ENCODE measurements at regions not wholly inside any gene's neighbourhood (a gene's known extent, or its start where the extent isn't known, plus 50 kb on each side); places are given as distances from the start of the nearest gene placed in this dataset.

GRCh38 chr1:193988885-193989284 is 802.5 kb upstream of the B3GALT2 start:
- H4K20me1 ChIP-seq (ENCODE audit: insufficient read depth, low read length, poor library complexity, severe bottlenecking) = no peaks in the 10 kb centered on the region

GRCh38 chr1:193979219-193979618 is 792.8 kb upstream of the B3GALT2 start:
- no peak for TF ChIP-seq EZH2phosphoT487 (IDR thresholded peaks at IDR 0.05; ENCODE audit: borderline replicate concordance)
- TF ChIP-seq CTCF (conservative IDR thresholded peaks at IDR 0.05; ENCODE audit: low read length) = no peak
- H2AFZ ChIP-seq (ENCODE audit: low read length) = no peak overlapping the region
- H4K20me1 ChIP-seq (ENCODE audit: insufficient read depth, low read length, poor library complexity, severe bottlenecking) = no peaks in the 10 kb centered on the region
- H3K9me2 ChIP-seq (replicated peaks; ENCODE audit: low read depth, low read length) = no peaks in the 10 kb centered on the region
- H3K4me1 ChIP-seq (ENCODE audit: insufficient read depth, low read length, poor library complexity, severe bottlenecking) = no peaks in the 10 kb centered on the region
- no peaks in the 10 kb centered on the region for H3K27me3 ChIP-seq (ENCODE audit: insufficient read depth, low read length, poor library complexity, severe bottlenecking)
- no peaks in the 10 kb centered on the region for H3F3A ChIP-seq (ENCODE audit: low read depth)
- H3K9me3 ChIP-seq (ENCODE audit: insufficient read depth, low read depth, low read length) = no peaks in the 10 kb centered on the region
- H3K4me2 ChIP-seq (ENCODE audit: low read depth, low read length, poor library complexity, severe bottlenecking) = no peak overlapping the region
- H3K79me2 ChIP-seq (ENCODE audit: insufficient read depth, low read length) = no peaks in the 10 kb centered on the region
- H3K36me3 ChIP-seq (ENCODE audit: insufficient read depth, low read length) = no peaks in the 10 kb centered on the region
- no peak overlapping the region for H3K4me3 ChIP-seq (ENCODE audit: low read length, poor library complexity, severe bottlenecking)
- no peak overlapping the region for H3K9ac ChIP-seq (ENCODE audit: low read depth, low read length, poor library complexity, severe bottlenecking)

More at GRCh38 chr1:193988885-193989284, 802.5 kb upstream of the B3GALT2 start:
- H3K27me3 ChIP-seq (ENCODE audit: insufficient read depth, low read length, poor library complexity, severe bottlenecking) = no peaks in the 10 kb centered on the region
- H3K79me2 ChIP-seq (ENCODE audit: insufficient read depth, low read length) = no peaks in the 10 kb centered on the region
- H3K36me3 ChIP-seq (ENCODE audit: insufficient read depth, low read length) = no peaks in the 10 kb centered on the region
- no peaks in the 10 kb centered on the region for H3K4me1 ChIP-seq (ENCODE audit: insufficient read depth, low read length, poor library complexity, severe bottlenecking)
- H3F3A ChIP-seq (ENCODE audit: low read depth) = no peaks in the 10 kb centered on the region
- no peak overlapping the region for H3K4me2 ChIP-seq (ENCODE audit: low read depth, low read length, poor library complexity, severe bottlenecking)
- H3K4me3 ChIP-seq (ENCODE audit: low read length, poor library complexity, severe bottlenecking) = no peak overlapping the region
- no peak overlapping the region for H3K9ac ChIP-seq (ENCODE audit: low read depth, low read length, poor library complexity, severe bottlenecking)
- no peaks in the 10 kb centered on the region for H3K9me2 ChIP-seq (replicated peaks; ENCODE audit: low read depth, low read length)
- TF ChIP-seq EZH2phosphoT487 (IDR thresholded peaks at IDR 0.05; ENCODE audit: borderline replicate concordance) (no peak), CTCF (conservative IDR thresholded peaks at IDR 0.05; ENCODE audit: low read length) (no peak)
- no peak overlapping the region for H2AFZ ChIP-seq (ENCODE audit: low read length)
- peaks cover 8% of the 10 kb centered on the region; the same call in 1 of the 2 replicates for H3K9me3 ChIP-seq (ENCODE audit: insufficient read depth, low read depth, low read length)

- no peaks in the 10 kb centered on the region for H3F3A ChIP-seq (ENCODE audit: low read depth)
- H3K27me3 ChIP-seq (ENCODE audit: insufficient read depth, low read length, poor library complexity, severe bottlenecking) = no peaks in the 10 kb centered on the region
- H2AFZ ChIP-seq (ENCODE audit: low read length) = no peak overlapping the region
- no peaks in the 10 kb centered on the region for H3K4me1 ChIP-seq (ENCODE audit: insufficient read depth, low read length, poor library complexity, severe bottlenecking)
- no peak overlapping the region for H3K9ac ChIP-seq (ENCODE audit: low read depth, low read length, poor library complexity, severe bottlenecking)
- no peaks in the 10 kb centered on the region for H3K36me3 ChIP-seq (ENCODE audit: insufficient read depth, low read length)
- H3K9me2 ChIP-seq (replicated peaks; ENCODE audit: low read depth, low read length) = no peaks in the 10 kb centered on the region; the same call in 1 of the 2 replicates
- H3K4me3 ChIP-seq (ENCODE audit: low read length, poor library complexity, severe bottlenecking) = no peak overlapping the region
- H3K4me2 ChIP-seq (ENCODE audit: low read depth, low read length, poor library complexity, severe bottlenecking) = no peak overlapping the region
- TF ChIP-seq CTCF (conservative IDR thresholded peaks at IDR 0.05; ENCODE audit: low read length) = no peak
- TF ChIP-seq EZH2phosphoT487 (IDR thresholded peaks at IDR 0.05; ENCODE audit: borderline replicate concordance) = no peak
- H3K9me3 ChIP-seq (ENCODE audit: insufficient read depth, low read depth, low read length) = no peaks in the 10 kb centered on the region
- H3K79me2 ChIP-seq (ENCODE audit: insufficient read depth, low read length) = no peaks in the 10 kb centered on the region
- no peaks in the 10 kb centered on the region for H4K20me1 ChIP-seq (ENCODE audit: insufficient read depth, low read length, poor library complexity, severe bottlenecking)
Measured at GRCh38 chr1:193974286-193974798, 787.9 kb upstream of the B3GALT2 start.

Data from Loucy (cell line).